CD4-positive, alpha-beta T cell (primary cell): ENCODE measurements at regions not wholly inside any gene's neighbourhood (a gene's known extent, or its start where the extent isn't known, plus 50 kb on each side); places are given as distances from the start of the nearest gene placed in this dataset.

Source experiments
- ATAC-seq: fragments of 200-7000 bp; cut with Tn5 transposase; one replicate; pipeline ENCODE4 v1.10.0; 2022; ENCODE audit warnings: mild to moderate bottlenecking; ENCODE audit not compliant: poor library complexity
- CTCF ChIA-PET: fragments of 350-600 bp; sonication (Branson Sonifier 250); formaldehyde crosslinking; loops from one replicate; lab custom pipeline; 2021; ENCODE audit warnings: antibody characterized with exemption, inconsistent platforms; lab: Charles Lee
- POLR2A ChIA-PET: fragments of 350-600 bp; sonication (Branson Sonifier 250); formaldehyde crosslinking; loops from one replicate; lab custom pipeline; 2021; ENCODE audit warnings: antibody characterized with exemption, inconsistent platforms; lab: Charles Lee
- DNase-seq, 14 experiments: peaks; one replicate each; pipeline ENCODE4 v3.0.0-alpha.2; 2013 to 2020; ENCODE audit warnings: mixed read lengths in 2 of 14
- H3K27ac ChIP-seq, 2 donors: one replicate each; pipeline versions ENCODE4 v1.5.1 to v1.7.0; 2013; ENCODE audit warnings: low read length in 2 of 2, low read depth in 1 of 2, mild to moderate bottlenecking in 1 of 2
- H3K27me3 ChIP-seq, 2 experiments: 1 replicate in 1 of 2; 2 replicates in 1 of 2; pipeline versions ENCODE4 v1.6.1 to v1.7.0; 2013; ENCODE audit warnings: low read length in 2 of 2, control low read depth in 1 of 2, mild to moderate bottlenecking in 1 of 2, moderate library complexity in 1 of 2; ENCODE audit not compliant: insufficient read depth in 2 of 2, control insufficient read depth in 1 of 2
- H3K36me3 ChIP-seq: one replicate; pipeline ENCODE4 v1.6.1; 2013; ENCODE audit warnings: low read length, control low read depth; ENCODE audit not compliant: insufficient read depth
- H3K4me1 ChIP-seq: one replicate; pipeline ENCODE4 v1.6.1; 2013; ENCODE audit warnings: low read length, control low read depth; ENCODE audit not compliant: insufficient read depth
- H3K4me3 ChIP-seq: one replicate; pipeline ENCODE4 v1.5.1; 2013; ENCODE audit warnings: mild to moderate bottlenecking, low read length, moderate library complexity
- H3K9me3 ChIP-seq, 2 experiments: 1 replicate in 1 of 2; 2 replicates in 1 of 2; pipeline versions ENCODE4 v1.6.1 to v1.7.0; 2013; ENCODE audit warnings: low read length in 2 of 2, mild to moderate bottlenecking in 2 of 2, control low read depth in 1 of 2, moderate library complexity in 1 of 2; ENCODE audit not compliant: control insufficient read depth in 1 of 2, insufficient read depth in 1 of 2
- H3K27ac Mint-ChIP-seq: one replicate; pipeline ENCODE4 v1.8.0; 2020; ENCODE audit warnings: mixed read lengths
- H3K27me3 Mint-ChIP-seq: one replicate; pipeline ENCODE4 v1.8.0; 2021; ENCODE audit warnings: mixed read lengths
- H3K36me3 Mint-ChIP-seq: one replicate; pipeline ENCODE4 v1.8.0; 2021; ENCODE audit warnings: low read depth, mixed read lengths
- H3K4me1 Mint-ChIP-seq: one replicate; pipeline ENCODE4 v1.8.0; 2021; ENCODE audit warnings: low read depth, mixed read lengths
- H3K4me3 Mint-ChIP-seq: one replicate; pipeline ENCODE4 v1.8.0; 2020; ENCODE audit warnings: mild to moderate bottlenecking, mixed read lengths
- H3K9me3 Mint-ChIP-seq: one replicate; pipeline ENCODE4 v1.8.0; 2020; ENCODE audit warnings: mixed read lengths
- CTCF ChIP-seq: fragments of 200-600 bp; IDR thresholded peaks from one replicate; pipeline ENCODE4 v1.8.0; 2022; ENCODE audit warnings: antibody characterized with exemption, mild to moderate bottlenecking
- intact Hi-C, 2 experiments: fragments of 100-400 bp; cut with DNase I in 1 of 2; cut with micrococcal nuclease in 1 of 2; formaldehyde crosslinking; loops; one replicate each; pipeline versions ENCODE4 v1.15.1 to v1.9.0; 2023 to 2025; cut with DNase I, micrococcal nuclease

DNA sequence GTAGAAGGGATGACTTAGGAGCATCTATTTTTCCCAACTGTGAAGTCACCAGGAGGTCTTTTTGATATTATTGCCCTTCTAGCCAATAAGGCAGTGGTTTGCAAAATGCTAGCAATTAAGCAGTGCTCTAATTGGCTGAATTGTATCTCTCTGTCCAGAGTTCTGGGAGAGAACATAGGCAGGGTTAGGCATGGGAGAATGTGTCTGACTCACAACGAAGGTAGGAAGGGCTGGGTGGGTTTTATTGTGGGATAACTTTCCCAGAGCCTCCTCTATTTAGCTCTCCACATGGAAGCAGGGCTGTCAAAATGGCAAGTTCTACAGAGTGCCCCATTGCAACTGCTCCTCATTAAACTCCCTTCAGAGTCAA is 415.9 kb upstream of the CADM1 start:
- H3K4me1 ChIP-seq, result no peaks in the 10 kb centered on the region
- no peaks in the 10 kb centered on the region for H3K4me1 Mint-ChIP-seq
- no peak overlapping the region for H3K4me3 Mint-ChIP-seq
- H3K27me3 Mint-ChIP-seq, result no peaks in the 10 kb centered on the region
- ChIA-PET CTCF (no interaction called here), POLR2A (no interaction called here)
- no peaks in the 10 kb centered on the region for H3K36me3 ChIP-seq
- no peaks in the 10 kb centered on the region for H3K27me3 ChIP-seq
- DNase-seq, result no peak
- no peaks in the 10 kb centered on the region for H3K9me3 Mint-ChIP-seq
- no peak for ATAC-seq
- no peaks in the 10 kb centered on the region for H3K36me3 Mint-ChIP-seq
- H3K9me3 ChIP-seq, result peaks cover 0 to 7% of the 10 kb centered on the region in 2 experiments
- intact Hi-C loops, result no loop called here
- no peak for TF ChIP-seq CTCF
- H3K27ac Mint-ChIP-seq, result no peak overlapping the region
- H3K27ac ChIP-seq, result no peak overlapping the region
- no peak overlapping the region for H3K4me3 ChIP-seq

DNA sequence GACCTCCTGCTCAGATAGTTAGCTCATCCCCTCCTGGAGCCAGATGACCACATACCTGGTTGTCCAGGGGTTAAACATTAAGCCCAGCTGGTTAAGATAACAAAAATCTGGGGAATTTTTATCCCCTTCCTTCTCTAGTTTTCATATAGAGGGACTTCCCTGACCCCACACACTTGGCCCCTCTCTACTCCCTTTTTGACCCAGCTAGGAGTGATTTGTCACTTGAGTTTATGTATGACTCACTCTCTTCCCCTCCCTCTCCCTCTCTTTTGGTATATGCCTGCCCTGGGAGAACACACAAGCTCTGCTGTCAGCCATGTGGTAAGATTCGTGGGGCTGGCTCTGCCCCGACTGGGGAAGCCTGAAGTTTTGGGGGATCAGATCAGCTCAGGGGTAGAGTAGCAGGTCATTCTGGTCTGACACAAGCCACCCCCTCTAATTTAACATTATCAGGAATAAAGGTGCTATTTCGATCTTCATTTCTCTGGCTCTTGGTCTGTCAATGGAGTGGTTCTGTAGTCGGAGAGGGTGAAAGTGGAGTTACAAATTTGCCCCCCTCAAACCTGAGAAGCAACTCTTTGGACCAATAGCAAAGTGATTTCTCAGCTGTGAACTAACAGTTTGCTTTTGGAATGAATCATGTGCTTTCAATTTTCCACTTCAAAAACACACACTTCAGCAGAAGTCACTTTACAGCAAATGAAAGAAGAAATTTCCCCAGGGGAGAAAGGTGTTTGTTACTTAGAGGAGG is 415.3 kb upstream of the CADM1 start:
- DNase-seq, result peak in 2 of 14 experiments; percentile 35 to 47
- no peaks in the 10 kb centered on the region for H3K4me1 Mint-ChIP-seq
- no peaks in the 10 kb centered on the region for H3K27me3 Mint-ChIP-seq
- Histone ChIP-seq H3K9me3 (peaks cover 0 to 7% of the 10 kb centered on the region in 2 experiments), H3K4me1 (no peaks in the 10 kb centered on the region), H3K4me3 (no peak overlapping the region), H3K36me3 (no peaks in the 10 kb centered on the region), H3K27me3 (no peaks in the 10 kb centered on the region), H3K27ac (no peak overlapping the region)
- TF ChIP-seq CTCF, result no peak
- no peaks in the 10 kb centered on the region for H3K9me3 Mint-ChIP-seq
- no peak for ATAC-seq
- no peak overlapping the region for H3K27ac Mint-ChIP-seq
- no peak overlapping the region for H3K4me3 Mint-ChIP-seq
- ChIA-PET CTCF (no interaction called here), POLR2A (no interaction called here)
- intact Hi-C loops, result no loop called here
- H3K36me3 Mint-ChIP-seq, result no peaks in the 10 kb centered on the region

DNA sequence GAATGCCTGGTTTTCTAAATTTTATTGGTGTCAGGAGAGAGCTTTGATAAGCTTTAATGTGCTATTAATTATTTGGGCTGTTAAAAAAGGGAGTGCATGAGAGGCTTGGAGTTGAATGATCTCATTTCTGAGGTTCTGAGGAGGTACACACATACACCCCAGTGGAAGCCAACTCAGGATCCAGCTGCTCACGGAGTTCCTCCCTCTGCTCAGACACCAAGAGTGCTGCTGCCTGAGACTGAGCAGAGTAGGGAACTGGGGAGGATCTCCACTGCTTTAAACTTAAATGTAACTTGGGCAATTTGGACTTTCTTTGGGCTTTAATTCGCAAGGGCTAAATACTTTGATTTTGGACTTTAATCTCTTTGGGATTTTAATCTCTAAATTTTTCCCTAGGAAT is 414.4 kb upstream of the CADM1 start:
- H3K4me1 Mint-ChIP-seq, result no peaks in the 10 kb centered on the region
- H3K27me3 Mint-ChIP-seq, result no peaks in the 10 kb centered on the region
- ChIA-PET CTCF (no interaction called here), POLR2A (no interaction called here)
- no peaks in the 10 kb centered on the region for H3K36me3 Mint-ChIP-seq
- no peak overlapping the region for H3K27ac Mint-ChIP-seq
- no peaks in the 10 kb centered on the region for H3K36me3 ChIP-seq
- no peaks in the 10 kb centered on the region for H3K9me3 Mint-ChIP-seq
- ATAC-seq (no peak), DNase-seq (no peak)
- H3K4me3 Mint-ChIP-seq, result no peak overlapping the region
- H3K4me3 ChIP-seq, result no peak overlapping the region
- peaks cover 0 to 7% of the 10 kb centered on the region in 2 experiments for H3K9me3 ChIP-seq
- TF ChIP-seq CTCF, result no peak
- no peaks in the 10 kb centered on the region for H3K4me1 ChIP-seq
- intact Hi-C loops, result no loop called here
- no peak overlapping the region for H3K27ac ChIP-seq
- no peaks in the 10 kb centered on the region for H3K27me3 ChIP-seq
